RPMI8226 (cell line): ENCODE measurements at regions not wholly inside any gene's neighbourhood (a gene's known extent, or its start where the extent isn't known, plus 50 kb on each side); places are given as distances from the start of the nearest gene placed in this dataset.

Experiments used
- DNase-seq: peaks from one replicate; pipeline ENCODE4 v3.0.0-alpha.2; 2015

DNA sequence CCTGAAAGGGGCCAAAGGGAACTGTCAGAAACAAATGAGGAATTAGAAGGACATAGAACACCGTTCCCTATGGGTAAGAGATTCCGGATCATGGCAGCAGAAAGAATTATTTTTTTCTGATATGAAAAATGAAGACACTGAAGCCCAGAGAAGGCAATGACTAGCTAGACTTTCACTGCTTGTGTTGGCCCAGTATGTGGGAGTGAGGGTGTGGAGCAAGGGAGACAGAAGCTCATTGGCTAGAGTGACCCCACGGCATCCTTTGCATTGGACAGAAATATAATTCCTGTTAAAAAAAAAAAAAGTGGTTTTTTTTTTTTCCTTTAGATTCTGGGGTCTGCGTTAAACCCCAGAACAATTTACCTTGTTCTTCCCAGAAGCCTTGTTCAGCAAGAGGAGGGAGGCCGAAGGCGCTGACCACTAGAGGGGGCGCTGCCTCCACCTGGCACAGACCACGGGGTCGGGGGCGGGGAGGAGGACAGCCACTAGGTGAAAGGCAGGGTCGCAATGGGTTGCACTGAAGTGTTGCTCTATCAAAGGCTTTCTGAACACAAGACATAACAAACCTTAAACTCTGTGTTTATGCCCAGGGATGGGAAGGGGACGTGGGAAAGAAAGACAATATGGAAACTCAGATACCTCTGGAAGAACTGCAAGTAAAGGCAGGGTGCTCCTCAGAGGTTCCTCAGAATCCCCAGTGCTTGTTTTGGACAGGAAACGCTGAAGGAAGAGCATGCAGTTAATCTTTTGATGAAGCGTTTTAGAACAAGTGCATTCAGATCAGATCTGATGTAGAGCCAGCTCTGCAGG is 156.8 kb downstream of the KCNA5 start:
- DNase-seq: peak; percentile 77

DNA sequence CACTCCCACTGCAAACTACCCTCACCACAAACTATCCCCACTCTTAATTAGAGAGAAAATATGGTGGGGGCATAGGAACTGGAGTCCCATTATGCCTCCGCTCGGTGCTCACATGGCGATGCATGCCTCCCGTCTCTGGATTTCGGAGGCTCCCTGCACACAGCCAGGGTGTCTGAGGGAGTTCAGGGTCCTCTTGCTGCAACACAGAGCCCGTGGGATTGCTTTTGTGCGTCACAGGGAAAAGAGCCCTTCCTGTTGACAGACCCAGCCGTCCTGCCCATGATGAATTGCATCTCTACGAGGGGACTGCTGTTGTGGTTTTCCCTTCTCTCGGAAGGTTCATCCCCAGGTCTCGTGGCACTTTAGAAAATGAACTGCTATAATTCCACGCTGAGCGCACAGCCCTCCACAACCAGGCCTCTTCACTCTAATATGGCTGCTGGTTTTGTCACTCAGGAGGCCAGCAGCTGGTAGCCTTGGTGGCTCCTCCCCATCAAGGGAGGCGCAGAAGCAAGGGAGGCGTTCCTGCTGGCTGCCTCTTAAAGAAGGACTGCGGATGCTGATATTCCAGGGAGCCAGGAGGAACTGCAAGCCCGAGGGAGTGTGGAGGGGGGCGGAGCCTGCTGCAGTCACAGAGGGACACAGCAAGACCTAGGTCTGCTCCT is 158.0 kb downstream of the KCNA5 start:
- DNase-seq: no peak

DNA sequence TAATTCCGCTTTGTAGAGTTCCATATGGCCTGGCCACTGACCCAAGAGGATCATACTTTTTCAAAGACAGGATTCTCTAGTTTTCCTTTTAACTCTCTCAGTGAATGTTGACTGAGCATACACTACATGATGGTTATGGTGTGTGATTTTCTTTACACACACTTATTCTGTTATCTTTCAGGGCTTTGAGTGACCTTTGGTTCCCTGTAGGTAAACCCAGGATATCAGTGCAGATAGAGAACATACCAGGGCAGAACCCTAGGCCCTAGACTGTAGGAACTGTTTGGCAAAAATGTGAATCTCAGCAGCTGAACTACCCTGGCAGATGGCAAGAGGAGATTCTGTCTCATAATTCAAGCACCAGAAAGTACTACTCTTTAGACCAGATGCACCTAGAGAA is 159.6 kb downstream of the KCNA5 start:
- peak; percentile 35 for DNase-seq

DNA sequence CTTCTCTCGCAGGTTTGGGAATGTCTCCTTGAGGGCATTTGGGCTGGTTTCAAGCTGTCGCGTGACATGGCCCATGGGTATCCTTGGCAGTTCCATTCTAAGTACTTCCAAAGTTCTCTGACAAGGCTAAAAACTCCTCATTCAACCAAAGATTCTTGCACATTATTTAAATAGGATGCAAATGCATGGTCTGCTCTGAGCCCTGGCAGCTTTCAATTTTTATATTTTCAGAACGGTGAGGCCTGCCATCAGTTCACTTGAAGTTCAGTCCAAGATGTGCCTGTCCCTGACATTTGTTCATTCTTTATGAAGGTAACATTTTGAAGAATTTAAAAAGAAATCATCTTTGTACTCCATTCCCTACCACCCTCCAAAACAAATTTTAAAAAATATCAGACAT is 160.0 kb downstream of the KCNA5 start:
- no peak for DNase-seq

DNA sequence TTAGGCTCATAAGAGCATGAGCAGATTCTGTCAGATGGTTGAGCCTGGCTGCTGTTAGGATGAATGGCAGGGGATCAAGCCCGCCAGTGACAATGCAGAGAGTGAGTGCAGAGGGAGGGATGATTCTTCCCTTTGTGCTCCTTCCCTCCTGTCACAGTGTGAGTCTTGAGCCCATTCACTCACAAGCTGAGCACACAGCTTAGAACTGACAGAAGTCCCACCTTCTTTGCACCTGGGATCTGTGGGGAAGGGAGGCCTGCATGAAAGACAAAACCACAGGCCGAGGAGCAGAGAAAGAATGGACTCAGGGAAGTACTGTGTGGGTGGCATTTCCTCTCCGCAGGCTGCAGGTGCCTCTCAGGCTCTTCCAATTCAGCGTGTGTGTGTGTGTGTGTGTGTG is 160.6 kb downstream of the KCNA5 start:
- peak; percentile 83 for DNase-seq

DNA sequence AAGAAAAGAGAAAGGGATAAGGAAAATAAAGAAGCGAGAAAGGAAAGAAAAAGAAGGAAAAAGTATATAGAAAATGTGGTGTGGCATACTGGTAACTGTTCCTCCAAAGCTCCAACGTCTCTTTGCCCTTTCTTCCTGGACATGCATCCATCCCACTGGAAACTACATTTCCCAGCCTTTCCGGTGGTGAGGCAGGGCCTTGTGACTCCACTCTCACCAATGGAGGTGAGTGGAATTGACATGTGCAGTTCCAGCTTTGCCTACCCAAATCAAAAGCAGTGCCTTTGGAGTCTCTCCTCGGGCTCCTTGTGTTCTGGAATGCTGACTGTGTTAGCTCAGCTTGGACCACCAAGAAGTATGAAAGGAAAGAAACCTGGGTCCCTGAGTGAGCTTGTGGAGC is 161.2 kb downstream of the KCNA5 start:
- DNase-seq: no peak

DNA sequence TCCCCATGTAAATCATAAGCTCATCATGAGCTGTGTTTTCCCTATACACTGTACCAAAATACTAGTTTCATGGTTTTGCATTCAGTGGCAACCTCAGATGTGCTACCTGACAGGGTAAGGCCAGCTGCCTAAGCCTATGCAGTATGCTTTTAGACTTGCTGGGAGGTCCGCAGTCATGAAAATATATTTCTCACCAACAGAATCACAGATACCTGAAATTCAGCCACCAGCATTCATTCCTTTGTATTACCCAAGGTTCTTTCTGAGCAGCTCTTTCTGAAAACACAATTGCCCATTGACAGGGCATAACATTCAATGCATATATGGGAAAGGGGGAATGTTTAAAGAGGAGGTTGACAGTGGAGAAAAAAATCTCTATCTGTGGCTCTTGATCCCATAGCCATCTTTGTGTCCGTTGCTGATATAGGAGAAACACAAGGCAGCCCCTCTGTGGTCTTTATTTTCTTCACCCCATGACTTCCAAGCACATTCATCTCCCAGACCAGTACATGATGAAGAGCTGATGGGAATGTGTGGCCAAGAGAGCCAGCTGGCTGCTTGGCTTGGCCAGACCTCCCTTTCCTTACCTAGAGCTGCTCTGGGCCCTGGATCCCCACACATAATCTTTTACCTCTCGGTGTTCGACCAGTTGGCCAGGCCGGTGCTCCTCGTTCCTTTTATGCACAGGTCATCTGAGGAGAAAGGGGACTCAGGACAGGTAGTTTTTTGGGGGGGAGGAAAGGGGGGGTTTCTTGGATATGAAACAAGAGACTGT is 162.9 kb downstream of the KCNA5 start:
- no peak for DNase-seq

DNA sequence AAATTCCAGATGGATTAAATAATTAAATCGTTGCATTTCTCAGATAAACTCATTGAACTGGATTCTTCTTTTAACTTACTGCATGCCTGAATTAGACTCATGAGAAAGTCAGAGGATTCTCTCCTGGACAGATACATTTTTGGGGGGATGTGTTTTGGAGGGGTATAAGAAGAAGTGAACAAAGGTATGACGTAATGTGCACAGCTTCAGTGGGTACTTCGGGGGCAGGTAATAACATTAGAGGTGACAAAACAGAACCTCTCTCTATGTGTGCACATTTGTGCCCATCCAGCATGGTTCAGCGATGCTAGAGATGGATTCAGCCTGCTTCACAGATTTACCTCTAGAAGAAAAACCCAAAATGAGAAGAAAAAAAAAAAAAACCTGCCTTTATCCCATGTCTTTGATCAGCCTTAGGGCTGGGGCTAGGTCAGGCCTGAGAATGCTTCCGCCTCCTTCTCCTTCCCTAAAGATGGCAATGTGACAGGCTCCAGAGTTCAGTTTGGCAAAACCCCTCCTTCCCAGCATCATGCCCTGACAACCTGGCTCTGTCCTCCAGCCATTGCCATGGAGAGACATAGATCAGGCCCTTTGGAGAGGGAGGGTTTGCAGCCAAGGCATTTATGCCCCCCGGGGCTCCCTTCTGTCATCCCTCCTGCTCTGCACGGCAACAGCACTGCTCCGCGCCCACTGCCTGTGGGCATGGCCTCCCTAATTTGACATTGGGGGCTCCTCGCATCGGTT is 166.7 kb downstream of the KCNA5 start:
- DNase-seq: no peak

DNA sequence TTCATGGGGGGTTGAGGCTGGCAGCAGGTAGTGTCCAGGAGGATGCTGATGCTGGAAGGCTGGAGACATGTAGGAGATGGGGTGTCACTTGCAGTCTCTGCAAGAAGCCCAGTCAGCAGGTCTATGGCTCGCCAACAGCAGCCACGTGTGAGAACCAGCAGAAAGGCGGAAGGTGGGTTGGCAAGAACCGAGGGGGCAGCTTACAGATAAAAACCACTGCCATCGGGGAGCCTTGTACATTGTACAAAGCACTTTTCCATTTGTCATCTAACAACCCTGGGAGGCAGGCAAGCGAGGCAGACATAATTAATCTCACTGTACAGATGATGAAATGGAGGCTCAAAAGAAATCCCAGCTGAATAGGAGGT is 167.2 kb downstream of the KCNA5 start:
- no peak for DNase-seq

DNA sequence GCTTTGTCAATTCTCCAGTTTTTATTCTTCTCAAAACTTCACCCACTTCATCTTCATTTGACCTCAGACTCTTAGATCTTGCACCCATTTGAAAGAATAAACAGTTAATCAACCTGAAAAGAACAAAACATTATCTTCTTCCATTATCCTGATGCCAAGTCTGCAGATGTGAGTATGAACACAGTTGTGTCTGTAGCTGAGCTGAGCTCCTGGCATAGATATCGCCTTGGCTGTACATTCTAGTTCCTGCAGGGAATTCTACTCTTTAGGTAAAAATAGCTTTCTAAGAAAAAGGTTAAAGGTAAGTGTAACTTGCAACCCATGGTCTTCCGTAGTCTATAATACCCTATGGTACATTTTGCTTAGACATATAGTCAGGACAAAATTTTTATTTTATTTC is 169.7 kb downstream of the KCNA5 start:
- no peak for DNase-seq

DNA sequence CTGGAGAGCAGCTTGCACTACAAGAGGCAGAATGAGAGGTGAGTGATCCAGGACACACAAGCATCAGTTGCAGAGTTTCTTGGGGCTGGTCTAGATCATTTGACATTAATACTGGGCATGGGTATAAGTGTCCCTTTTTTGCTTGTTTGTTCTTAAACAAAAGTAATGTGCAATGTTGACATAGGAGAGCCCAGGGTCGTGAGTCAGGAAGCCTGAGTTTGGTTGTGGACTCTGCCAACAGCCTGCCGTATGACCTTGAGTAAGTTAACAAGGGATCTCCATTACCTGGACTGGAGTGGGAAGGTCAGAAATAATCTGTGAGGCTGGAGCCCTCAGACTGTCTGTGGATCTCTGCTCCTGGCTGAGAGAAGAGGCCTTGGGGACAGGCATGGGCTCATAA is 170.3 kb downstream of the KCNA5 start:
- no peak for DNase-seq

DNA sequence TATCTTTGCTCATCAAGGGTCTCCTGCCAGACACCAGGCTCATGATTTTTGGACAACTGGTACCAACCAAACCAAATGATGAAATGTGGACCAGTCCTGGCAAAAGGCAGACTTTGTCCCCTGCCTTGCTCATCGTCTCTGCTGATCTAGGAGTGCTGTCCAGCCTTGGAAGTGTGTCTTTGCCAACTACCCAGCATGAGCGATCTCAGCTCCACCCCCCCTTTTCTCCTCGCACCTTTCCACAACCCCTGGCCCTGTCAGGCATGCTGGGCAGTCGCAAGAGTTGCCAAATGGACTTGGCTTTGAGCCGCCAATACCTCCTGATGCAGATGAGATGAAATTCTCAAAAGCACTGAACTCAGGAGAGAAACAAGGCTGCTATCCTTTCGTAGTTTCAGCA is 174.3 kb downstream of the KCNA5 start:
- no peak for DNase-seq

DNA sequence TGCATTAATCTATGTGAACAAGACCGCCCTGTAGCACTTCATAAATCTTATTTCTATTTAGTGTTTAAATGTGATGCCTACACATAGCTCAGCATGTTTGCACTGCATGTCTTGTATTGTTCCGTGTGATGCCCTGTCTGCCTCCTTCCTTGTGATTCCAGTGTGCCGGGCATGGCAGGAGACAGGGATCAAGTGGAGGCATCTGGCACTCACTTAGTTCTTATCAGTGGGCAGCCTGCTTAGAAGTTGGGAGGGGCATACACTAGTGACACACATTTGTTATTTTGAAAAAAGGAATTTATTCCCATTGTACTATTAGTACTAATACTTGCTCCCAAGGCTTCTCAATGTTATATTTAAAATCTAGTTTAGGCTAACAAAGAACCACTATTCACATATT is 176.4 kb downstream of the KCNA5 start:
- DNase-seq: no peak

DNA sequence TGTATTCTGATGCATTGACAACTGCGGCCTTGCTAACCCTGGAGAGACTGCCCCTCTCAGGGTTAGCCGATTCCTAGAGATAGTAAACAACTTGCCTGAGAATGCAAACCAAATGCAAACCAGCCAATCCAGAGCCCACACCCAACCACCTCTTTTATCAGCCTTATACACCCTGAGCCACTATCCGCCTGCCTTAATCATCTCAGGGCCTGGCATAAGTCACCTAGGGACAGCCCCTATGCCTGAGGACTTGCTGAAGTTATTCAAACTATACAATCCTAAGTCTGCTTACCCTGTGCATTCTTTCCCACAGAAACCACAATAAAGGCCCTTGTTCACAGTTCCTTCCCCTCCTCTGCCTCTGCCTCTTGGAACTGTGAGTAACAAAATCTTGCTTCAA is 177.2 kb downstream of the KCNA5 start:
- DNase-seq: peak; percentile 15

DNA sequence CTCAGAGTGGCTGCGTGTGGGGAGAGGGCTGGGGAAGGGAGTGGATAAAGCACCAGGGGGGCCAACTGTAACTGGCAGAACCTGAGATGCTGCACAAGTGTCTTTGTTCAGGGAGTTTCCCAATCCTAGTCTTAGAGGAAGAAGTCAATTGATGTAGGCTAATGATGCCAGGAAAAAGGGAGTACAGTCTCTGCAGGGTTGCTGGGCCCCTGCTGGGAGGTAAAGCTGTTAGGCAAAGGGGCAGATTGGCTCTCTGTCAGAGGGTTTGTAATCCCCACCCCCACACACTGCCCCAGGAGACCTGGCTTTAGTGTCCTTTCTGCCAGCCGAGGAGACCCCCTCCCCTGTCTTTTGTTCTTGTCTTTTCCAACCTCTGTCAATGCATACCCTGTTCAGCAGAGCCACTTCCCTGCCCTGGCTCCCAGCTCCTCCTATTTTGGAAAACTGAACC is 178.4 kb downstream of the KCNA5 start:
- no peak for DNase-seq

DNA sequence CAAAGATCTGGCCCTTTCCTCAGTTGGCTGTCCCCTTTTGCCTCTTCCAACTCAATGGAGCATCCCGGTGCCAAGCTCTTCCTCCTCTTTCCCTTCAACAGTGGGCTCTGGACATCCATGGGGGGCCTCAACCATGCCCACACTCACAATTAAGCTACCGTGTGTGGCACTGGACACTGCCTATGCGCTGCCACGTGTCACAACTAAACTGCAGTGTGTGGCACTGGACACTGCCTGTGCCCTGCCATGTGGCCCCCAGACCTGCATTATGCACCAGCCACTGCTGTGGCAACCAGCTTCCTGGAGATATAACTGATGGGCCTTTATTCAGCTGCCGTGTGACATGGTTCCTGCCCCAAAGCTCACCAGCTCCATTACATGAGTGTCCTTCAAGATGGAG is 179.1 kb downstream of the KCNA5 start:
- no peak for DNase-seq

DNA sequence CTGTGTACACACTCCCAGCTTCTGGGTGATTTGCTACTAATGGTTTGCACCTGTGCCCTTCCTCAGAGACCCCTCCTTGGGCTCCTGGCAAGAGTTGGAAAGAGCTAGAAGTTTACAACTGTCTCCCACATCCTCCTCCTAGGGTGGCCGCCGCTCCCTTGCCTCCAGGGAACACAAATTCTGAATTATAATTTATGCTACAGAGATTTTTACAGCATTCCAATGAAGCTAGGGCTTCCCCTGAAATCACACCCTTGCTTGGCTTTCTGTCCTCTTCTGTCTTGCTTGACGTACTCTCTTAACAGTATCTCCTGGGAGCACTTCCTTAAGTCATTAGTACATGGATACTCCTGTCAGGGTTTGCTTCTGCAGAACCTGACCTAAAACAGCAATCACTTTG is 180.2 kb downstream of the KCNA5 start:
- no peak for DNase-seq

DNA sequence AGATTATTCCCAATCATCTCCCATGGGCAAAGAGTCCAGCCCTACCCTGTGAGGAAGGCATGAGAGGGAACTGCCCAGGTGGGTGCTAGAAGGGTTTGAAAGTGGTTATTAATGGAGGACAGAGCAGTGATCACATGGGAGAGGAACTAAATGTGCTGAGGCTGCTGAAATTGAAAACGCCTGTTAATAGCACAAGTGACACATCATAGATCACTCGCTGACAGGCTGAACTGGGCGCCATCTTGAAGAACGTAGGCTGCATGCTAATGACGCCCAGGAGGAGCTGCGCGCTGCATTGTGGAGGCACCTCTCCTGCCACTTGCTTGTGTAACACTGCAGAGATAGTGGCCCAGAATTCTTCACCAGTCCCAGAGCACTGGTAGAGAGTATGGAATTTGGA is 182.9 kb downstream of the KCNA5 start:
- peak; percentile 6 for DNase-seq

DNA sequence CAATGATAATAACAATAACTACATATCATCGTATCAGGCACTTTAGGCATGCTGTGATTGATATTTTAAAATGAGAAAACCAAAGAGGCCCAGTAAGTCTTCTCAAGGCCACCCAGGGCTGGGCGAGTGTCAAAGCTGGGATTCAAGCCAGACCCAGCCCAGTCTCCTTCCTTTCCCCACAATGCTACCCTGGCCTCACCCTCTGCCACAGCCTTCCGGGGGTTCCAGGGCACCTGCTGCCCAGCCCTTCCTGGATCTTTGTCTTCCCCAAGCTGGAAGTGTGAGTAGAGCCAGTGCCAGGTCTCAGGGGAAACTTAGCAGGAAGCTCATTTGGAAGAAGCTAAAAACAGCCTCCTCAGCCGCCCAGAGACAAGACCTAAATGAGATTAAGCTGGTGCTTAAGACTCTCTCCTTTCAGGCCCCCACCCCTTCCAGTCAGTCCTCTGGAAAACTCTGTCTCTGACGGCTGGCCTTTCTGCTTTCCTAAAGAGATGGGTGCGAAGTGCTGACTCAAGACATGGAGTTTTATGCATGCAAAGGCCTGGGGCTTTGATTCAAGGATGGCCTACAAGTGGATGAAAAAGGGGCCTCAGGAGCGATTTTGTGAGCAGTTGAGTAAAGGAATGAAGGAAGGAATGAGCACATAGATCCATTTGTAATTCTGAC is 184.2 kb downstream of the KCNA5 start:
- no peak for DNase-seq

DNA sequence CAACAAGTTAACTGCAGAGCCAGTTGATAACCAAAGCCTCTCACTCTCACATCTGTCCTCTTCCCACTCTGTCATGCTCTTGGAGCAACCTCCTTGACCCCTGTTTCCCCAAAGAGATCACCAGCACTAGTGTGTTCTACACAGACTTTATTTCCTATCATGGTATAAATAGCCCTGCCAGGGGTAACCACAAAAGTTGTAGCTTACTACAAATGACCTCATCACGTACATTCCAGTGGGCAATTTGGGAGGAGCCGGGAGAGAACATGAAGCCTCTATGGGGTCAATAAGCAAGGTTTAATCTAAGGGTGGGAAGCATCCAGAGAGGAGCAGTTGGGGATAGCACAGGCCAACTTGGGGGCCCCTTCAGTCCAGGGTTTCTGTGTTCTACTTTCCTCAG is 186.5 kb downstream of the KCNA5 start:
- DNase-seq: no peak

DNA sequence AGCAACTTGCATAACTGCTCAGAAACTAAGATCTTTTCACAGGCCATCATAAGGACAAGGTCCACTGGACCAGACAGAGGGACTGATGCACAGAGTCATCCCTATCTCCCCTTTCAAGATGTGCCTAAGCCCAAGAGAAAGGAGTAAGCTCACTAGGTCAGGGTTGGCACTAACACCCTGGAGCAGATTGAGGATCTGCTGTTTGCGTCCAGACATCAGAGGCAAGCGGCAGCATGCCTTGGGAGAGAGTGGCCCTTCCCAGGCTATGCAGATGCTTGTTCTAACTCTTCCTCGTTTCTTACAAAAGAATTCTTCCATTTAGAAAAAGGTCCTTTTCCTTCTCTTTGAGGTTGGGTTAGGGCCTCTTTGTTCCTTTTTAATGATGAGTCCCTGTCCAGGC is 187.2 kb downstream of the KCNA5 start:
- no peak for DNase-seq

DNA sequence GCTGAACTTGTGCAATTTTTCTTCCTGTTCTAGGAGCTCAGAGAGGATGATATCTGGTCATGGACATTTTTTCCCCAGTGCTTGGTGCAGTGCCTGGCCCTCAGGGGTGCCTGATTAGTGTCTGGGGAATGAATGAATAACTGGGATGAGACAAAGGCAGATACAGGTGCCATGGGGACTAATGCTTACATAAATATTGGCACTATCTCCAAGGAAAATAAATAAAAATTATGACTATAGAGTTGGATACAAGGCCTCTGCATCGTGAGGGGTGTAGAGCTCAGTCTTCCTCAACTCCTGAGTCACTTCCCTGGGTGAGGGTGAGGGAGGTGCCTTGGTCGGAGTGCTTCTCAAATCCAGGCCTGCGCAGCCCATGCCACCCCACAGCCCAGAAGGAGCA is 188.6 kb downstream of the KCNA5 start:
- DNase-seq: no peak
